HCT116 (cell line): ENCODE measurements at regions not wholly inside any gene's neighbourhood (a gene's known extent, or its start where the extent isn't known, plus 50 kb on each side); places are given as distances from the start of the nearest gene placed in this dataset.

Source experiments
- ATAC-seq: fragments of 200-7000 bp; cut with Tn5 transposase; 2 replicates; pipeline ENCODE4 v1.9.1; 2020; ENCODE audit warnings: mild to moderate bottlenecking, moderate library complexity
- BruUV-seq: library from RNA; stranded (reverse); fragments of 400-500 nt; replicated peaks from 2 replicates; lab custom pipeline; 2021; lab: Mats Ljungman, UMichigan
- CTCF ChIA-PET: fragments of 300-600 bp; sonication (Branson Sonifier 250); formaldehyde crosslinking; loops from one replicate; lab custom pipeline; 2021; ENCODE audit warnings: antibody characterized with exemption; lab: Charles Lee
- POLR2A ChIA-PET: fragments of 300-600, 350-600 bp; sonication (Branson Sonifier 250); formaldehyde crosslinking; loops from one replicate; lab custom pipeline; 2021; ENCODE audit warnings: antibody characterized with exemption; lab: Charles Lee
- RAD21 ChIA-PET, 2 experiments: fragments of 300-600 bp; sonication (Branson Sonifier 250); formaldehyde crosslinking; loops; one replicate each; lab custom pipeline; 2023; ENCODE audit warnings: low total read pairs in 2 of 2; ENCODE audit not compliant: uncharacterized antibody in 2 of 2, unreplicated experiment in 2 of 2, low non-redundant PET in 1 of 2; lab: Charles Lee
- DNase-seq: peaks from one replicate; pipeline ENCODE4 v3.0.0-alpha.2; 2010; ENCODE audit warnings: low read depth, low spot score
- H2AFZ ChIP-seq: fragments of 200-600 bp; shearing (Covaris generic), sonication (generic); 2 replicates; pipeline ENCODE4 v1.6.1; 2017; ENCODE audit warnings: low read depth, mixed run types, mixed read lengths, antibody characterized with exemption, low read length; ENCODE audit not compliant: poor library complexity, severe bottlenecking
- H3K27ac ChIP-seq: 2 replicates; pipeline ENCODE4 v1.5.1; 2012; ENCODE audit warnings: low read depth, low read length
- H3K27me3 ChIP-seq: fragments of 200-600 bp; sonication (generic); 2 replicates; pipeline ENCODE4 v1.6.1; 2016; ENCODE audit warnings: mixed run types, low read length, mixed read lengths; ENCODE audit not compliant: insufficient read depth
- H3K36me3 ChIP-seq, 2 experiments: fragments of 200-500 bp in 1 of 2; fragments of 200-600 bp in 1 of 2; sonication (Bioruptor generic) in 1 of 2; sonication (generic) in 1 of 2; 2 replicates each; pipeline versions ENCODE4 v1.5.1 to v1.6.1; 2014 to 2016; ENCODE audit warnings: low read length in 2 of 2, inconsistent platforms in 1 of 2, mixed read lengths in 1 of 2, mixed run types in 1 of 2; ENCODE audit not compliant: insufficient read depth in 2 of 2, control insufficient read depth in 1 of 2
- H3K4me1 ChIP-seq, 2 experiments: fragments of 200-600 bp in 1 of 2; sonication (generic) in 1 of 2; 2 replicates each; pipeline versions ENCODE4 v1.5.1 to v1.6.1; 2012 to 2017; ENCODE audit warnings: low read length in 2 of 2, inconsistent platforms in 1 of 2, mild to moderate bottlenecking in 1 of 2, mixed read lengths in 1 of 2, mixed run types in 1 of 2, moderate library complexity in 1 of 2; ENCODE audit not compliant: insufficient read depth in 2 of 2, control insufficient read depth in 1 of 2
- H3K4me2 ChIP-seq: fragments of 200-600 bp; sonication (generic); 2 replicates; pipeline ENCODE4 v1.6.1; 2017; ENCODE audit warnings: mixed run types, low read length, mixed read lengths
- H3K4me3 ChIP-seq, 2 experiments: fragments of 200-600 bp in 1 of 2; sonication (generic) in 1 of 2; replicated peaks in 1 of 2; 2 replicates each; pipeline ENCODE4 v1.5.1; 2011 to 2016; ENCODE audit warnings: low read length in 2 of 2, control low read depth in 1 of 2, low read depth in 1 of 2, mild to moderate bottlenecking in 1 of 2, mixed read lengths in 1 of 2, mixed run types in 1 of 2
- H3K79me2 ChIP-seq: fragments of 200-600 bp; sonication (generic); 2 replicates; pipeline ENCODE4 v1.6.1; 2017; ENCODE audit warnings: mild to moderate bottlenecking, mixed run types, low read length, moderate library complexity, mixed read lengths; ENCODE audit not compliant: insufficient read depth
- H3K9ac ChIP-seq: fragments of 200-600 bp; sonication (generic); 2 replicates; pipeline ENCODE4 v1.6.1; 2016; ENCODE audit warnings: low read length, mixed read lengths
- H3K9me2 ChIP-seq: fragments of 200-600 bp; sonication (generic), shearing (Covaris generic); 2 replicates; pipeline ENCODE4 v1.6.1; 2017; ENCODE audit warnings: mixed run types, mild to moderate bottlenecking, moderate library complexity; ENCODE audit not compliant: insufficient read depth
- H3K9me3 ChIP-seq, 2 experiments: fragments of 200-500 bp in 1 of 2; fragments of 200-600 bp in 1 of 2; sonication (Bioruptor generic) in 1 of 2; sonication (generic) in 1 of 2; 2 replicates each; pipeline ENCODE4 v1.6.1; 2014 to 2017; ENCODE audit warnings: low read length in 2 of 2, mixed read lengths in 2 of 2, inconsistent platforms in 1 of 2, low read depth in 1 of 2, mild to moderate bottlenecking in 1 of 2, mixed run types in 1 of 2, moderate library complexity in 1 of 2; ENCODE audit not compliant: control insufficient read depth in 1 of 2, insufficient read depth in 1 of 2
- H4K20me1 ChIP-seq: fragments of 200-600 bp; sonication (generic), shearing (Covaris generic); 2 replicates; pipeline ENCODE4 v1.6.1; 2017; ENCODE audit warnings: mixed run types, mild to moderate bottlenecking, moderate library complexity; ENCODE audit not compliant: insufficient read depth
- ELF1 ChIP-seq: IDR thresholded peaks from 2 replicates; pipeline ENCODE4 v1.6.1; 2012; ENCODE audit warnings: low read depth, borderline replicate concordance
- FOSL1 ChIP-seq: IDR thresholded peaks from 2 replicates; pipeline ENCODE4 v1.6.1; 2012; ENCODE audit warnings: low read depth
- RAD21 ChIP-seq: IDR thresholded peaks from 2 replicates; pipeline ENCODE4 v1.6.1; 2012; ENCODE audit warnings: low read depth, mild to moderate bottlenecking
- SIN3A ChIP-seq: IDR thresholded peaks from 2 replicates; pipeline ENCODE4 v1.6.1; 2012; ENCODE audit warnings: low read depth
- SRF ChIP-seq: IDR thresholded peaks from 2 replicates; pipeline ENCODE4 v1.6.1; 2012; ENCODE audit warnings: low read depth
- TCF7L2 ChIP-seq: IDR thresholded peaks from 2 replicates; pipeline ENCODE4 v1.7.0; 2011; ENCODE audit warnings: borderline replicate concordance, inconsistent platforms; ENCODE audit not compliant: insufficient read depth, insufficient read length; ENCODE audit errors: extremely low read depth
- YY1 ChIP-seq: IDR thresholded peaks from 2 replicates; pipeline ENCODE4 v1.6.1; 2011; ENCODE audit warnings: low read length, low read depth, moderate library complexity, mild to moderate bottlenecking; ENCODE audit not compliant: insufficient replicate concordance; ENCODE audit errors: extremely low read depth
- intact Hi-C: fragments of 100-400 bp; cut with micrococcal nuclease; formaldehyde crosslinking; loops from 2 replicates; pipeline ENCODE4 v1.10.0; 2022
- TF ChIP-seq, protein P1 (sequence below): IDR thresholded peaks from 2 replicates; pipeline ENCODE4 v1.6.1; 2012
- TF ChIP-seq, protein P2 (sequence below): IDR thresholded peaks from 2 replicates; pipeline ENCODE4 v1.6.1; 2011; ENCODE audit warnings: mild to moderate bottlenecking, low read length, moderate library complexity; ENCODE audit not compliant: insufficient replicate concordance; ENCODE audit errors: extremely low read depth

DNA sequence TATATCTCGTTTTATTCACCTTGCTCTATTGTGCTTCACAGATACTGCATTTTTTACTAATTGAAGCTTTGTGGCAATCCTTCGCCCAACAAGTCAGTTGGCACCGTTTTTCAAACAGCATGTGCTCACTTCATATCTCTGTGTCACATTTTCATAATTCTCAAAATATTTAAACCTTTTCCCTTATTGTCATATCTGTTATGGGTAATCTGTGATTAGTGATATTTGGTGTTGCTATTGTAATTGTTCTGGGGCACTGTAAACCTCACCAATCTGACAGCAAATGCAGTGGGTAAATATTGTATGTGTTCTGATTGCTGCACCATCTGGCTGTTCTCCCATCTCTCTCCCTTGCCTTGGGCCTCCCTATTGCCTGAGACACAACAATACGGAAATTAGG, 191.3 kb downstream of the BTG1 start:
- TF ChIP-seq SIN3A: no peak
- no peak for TF ChIP-seq SRF
- Histone ChIP-seq H4K20me1 (no peaks in the 10 kb centered on the region), H3K79me2 (no peaks in the 10 kb centered on the region), H3K36me3 (no peaks in the 10 kb centered on the region), H3K9me3 (no peaks in the 10 kb centered on the region), H3K4me2 (no peak overlapping the region), H3K9me2 (no peaks in the 10 kb centered on the region), H3K9ac (no peak overlapping the region), H3K4me1 (no peaks in the 10 kb centered on the region), H3K4me3 (no peak overlapping the region), H2AFZ (no peak overlapping the region), H3K27me3 (no peaks in the 10 kb centered on the region), H3K27ac (no peak overlapping the region)
- POLR2A ChIA-PET: no interaction called here
- intact Hi-C loops: no loop called here
- ATAC-seq (no peak), DNase-seq (no peak)
- CTCF ChIA-PET: no interaction called here
- no TSS peak for BruUV-seq
- RAD21 ChIA-PET: no interaction called here

DNA sequence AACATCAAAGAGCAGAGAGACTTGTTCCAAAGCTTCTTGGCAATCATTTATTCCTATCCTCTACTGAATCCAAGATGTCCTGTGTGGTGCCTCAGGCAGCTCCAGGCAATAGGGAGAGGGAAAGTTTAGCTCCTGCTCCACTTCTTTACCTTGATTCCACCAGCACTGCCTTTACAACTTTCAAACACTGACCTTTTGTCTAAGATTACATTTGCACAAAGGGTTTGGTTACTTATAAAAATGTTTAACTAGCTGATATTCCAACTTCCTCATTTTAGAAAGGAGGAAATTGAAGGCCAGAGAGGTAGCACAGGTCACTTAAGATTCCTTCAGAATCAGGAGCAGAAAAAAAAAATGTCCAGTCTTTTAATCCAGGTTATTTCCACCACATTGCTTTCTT, 192.7 kb downstream of the BTG1 start:
- CTCF ChIA-PET: no interaction called here
- POLR2A ChIA-PET: no interaction called here
- DNase-seq (no peak), ATAC-seq (no peak)
- Histone ChIP-seq H3K36me3 (no peaks in the 10 kb centered on the region), H3K27ac (no peak overlapping the region), H3K9me3 (no peaks in the 10 kb centered on the region), H3K9me2 (no peaks in the 10 kb centered on the region), H3K9ac (no peak overlapping the region), H2AFZ (no peak overlapping the region), H3K4me1 (no peaks in the 10 kb centered on the region), H3K4me3 (no peak overlapping the region), H3K4me2 (no peak overlapping the region), H4K20me1 (no peaks in the 10 kb centered on the region), H3K79me2 (no peaks in the 10 kb centered on the region), H3K27me3 (no peaks in the 10 kb centered on the region)
- no TSS peak for BruUV-seq
- TF ChIP-seq FOSL1 (no peak), RAD21 (no peak), TCF7L2 (no peak), SIN3A (no peak), YY1 (no peak), ELF1 (no peak)
- TF ChIP-seq, protein P1, sequence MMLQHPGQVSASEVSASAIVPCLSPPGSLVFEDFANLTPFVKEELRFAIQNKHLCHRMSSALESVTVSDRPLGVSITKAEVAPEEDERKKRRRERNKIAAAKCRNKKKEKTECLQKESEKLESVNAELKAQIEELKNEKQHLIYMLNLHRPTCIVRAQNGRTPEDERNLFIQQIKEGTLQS: no peak
- TF ChIP-seq, protein P2, sequence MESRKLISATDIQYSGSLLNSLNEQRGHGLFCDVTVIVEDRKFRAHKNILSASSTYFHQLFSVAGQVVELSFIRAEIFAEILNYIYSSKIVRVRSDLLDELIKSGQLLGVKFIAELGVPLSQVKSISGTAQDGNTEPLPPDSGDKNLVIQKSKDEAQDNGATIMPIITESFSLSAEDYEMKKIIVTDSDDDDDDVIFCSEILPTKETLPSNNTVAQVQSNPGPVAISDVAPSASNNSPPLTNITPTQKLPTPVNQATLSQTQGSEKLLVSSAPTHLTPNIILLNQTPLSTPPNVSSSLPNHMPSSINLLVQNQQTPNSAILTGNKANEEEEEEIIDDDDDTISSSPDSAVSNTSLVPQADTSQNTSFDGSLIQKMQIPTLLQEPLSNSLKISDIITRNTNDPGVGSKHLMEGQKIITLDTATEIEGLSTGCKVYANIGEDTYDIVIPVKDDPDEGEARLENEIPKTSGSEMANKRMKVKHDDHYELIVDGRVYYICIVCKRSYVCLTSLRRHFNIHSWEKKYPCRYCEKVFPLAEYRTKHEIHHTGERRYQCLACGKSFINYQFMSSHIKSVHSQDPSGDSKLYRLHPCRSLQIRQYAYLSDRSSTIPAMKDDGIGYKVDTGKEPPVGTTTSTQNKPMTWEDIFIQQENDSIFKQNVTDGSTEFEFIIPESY: no peak
- RAD21 ChIA-PET: no interaction called here
- intact Hi-C loops: no loop called here
